AG04449 (cell line): ENCODE measurements at regions not wholly inside any gene's neighbourhood (a gene's known extent, or its start where the extent isn't known, plus 50 kb on each side); places are given as distances from the start of the nearest gene placed in this dataset.

Source experiments
- CTCF ChIA-PET: fragments of 350-600 bp; formaldehyde crosslinking; extraction: SDS; loops from one replicate; lab custom pipeline; 2021; ENCODE audit warnings: antibody characterized with exemption; lab: Yijun Ruan, JAX
- POLR2A ChIA-PET: fragments of 400-600, 350-600 bp; formaldehyde crosslinking; extraction: SDS; loops from one replicate; lab custom pipeline; 2020; ENCODE audit warnings: antibody characterized with exemption, inconsistent platforms; lab: Yijun Ruan, JAX
- DNase-seq: peaks from one replicate; pipeline ENCODE4 v3.0.0-alpha.2; 2010; ENCODE audit warnings: low read depth, low spot score
- H3K4me3 ChIP-seq: 2 replicates; pipeline ENCODE4 v1.5.1; 2011; ENCODE audit warnings: low read depth, mild to moderate bottlenecking, control low read depth, low read length
- CTCF ChIP-seq: IDR thresholded peaks from one replicate; pipeline ENCODE4 v1.5.1; 2011; ENCODE audit warnings: mild to moderate bottlenecking, moderate library complexity, low read length, control low read depth, inconsistent platforms; ENCODE audit not compliant: insufficient read depth; ENCODE audit errors: missing control alignments

- CTCF ChIA-PET: no interaction called here
- no peak for TF ChIP-seq CTCF
- no peak overlapping the region for H3K4me3 ChIP-seq
- DNase-seq: no peak
- POLR2A ChIA-PET: no interaction called here
Measured at GRCh38 chr7:45515346-45515745, 58.8 kb upstream of the ADCY1 start.
